H1 (cell line): ENCODE measurements at regions not wholly inside any gene's neighbourhood (a gene's known extent, or its start where the extent isn't known, plus 50 kb on each side); places are given as distances from the start of the nearest gene placed in this dataset.

Experiments
- CTCF ChIP-seq, 3 experiments: IDR thresholded peaks; 1 replicate in 2 of 3; 2 replicates in 1 of 3; pipeline versions ENCODE4 v1.5.1 to v1.6.1; 2011; ENCODE audit warnings: low read length in 3 of 3, mild to moderate bottlenecking in 3 of 3, inconsistent platforms in 2 of 3, low read depth in 1 of 3, moderate library complexity in 1 of 3; ENCODE audit not compliant: insufficient read depth in 1 of 3; ENCODE audit errors: control extremely low read depth in 1 of 3
- EZH2 ChIP-seq: fragments of 200-600 bp; sonication (generic); IDR thresholded peaks from 2 replicates; pipeline ENCODE4 v1.7.1; 2012; ENCODE audit warnings: low read depth, mild to moderate bottlenecking, moderate library complexity, low read length, inconsistent platforms; ENCODE audit not compliant: severe bottlenecking
- HDAC2 ChIP-seq, 2 experiments: fragments of 300-600 bp in 1 of 2; sonication (generic) in 1 of 2; IDR thresholded peaks; 2 replicates each; pipeline ENCODE4 v1.6.1; 2011 to 2012; ENCODE audit warnings: low read depth in 2 of 2, low read length in 2 of 2, mild to moderate bottlenecking in 2 of 2, moderate library complexity in 2 of 2, borderline replicate concordance in 1 of 2, inconsistent platforms in 1 of 2
- MAX ChIP-seq: IDR thresholded peaks from 2 replicates; pipeline ENCODE4 v1.6.1; 2012; ENCODE audit warnings: inconsistent platforms
- RAD21 ChIP-seq, 2 experiments: IDR thresholded peaks in 1 of 2; conservative IDR thresholded peaks in 1 of 2; 2 replicates each; pipeline ENCODE4 v1.6.1; 2011; ENCODE audit warnings: low read depth in 2 of 2, low read length in 2 of 2, improper control_type of control experiment in 1 of 2, inconsistent platforms in 1 of 2, mild to moderate bottlenecking in 1 of 2, moderate library complexity in 1 of 2

- TF ChIP-seq CTCF (IDR thresholded peaks at IDR 0.05; ENCODE audit: control extremely low read depth in 1 of 3, insufficient read depth in 1 of 3, low read depth in 1 of 3, low read length in 3 of 3) = no peak
- no peak for TF ChIP-seq RAD21 (IDR thresholded peaks at IDR 0.05 in 1 of 2, conservative IDR thresholded peaks at IDR 0.05 in 1 of 2; ENCODE audit: low read depth in 2 of 2, low read length in 2 of 2)
- TF ChIP-seq HDAC2 (IDR thresholded peaks at IDR 0.05; ENCODE audit: borderline replicate concordance in 1 of 2, low read depth in 2 of 2, low read length in 2 of 2) = no peak
- no peak for TF ChIP-seq MAX
- no peak for TF ChIP-seq EZH2
Observed at GRCh38 chr1:3984586-3984985, 84.5 kb upstream of the C1orf174 start.
